Left ventricle myocardium inferior (tissue), 1 donor: ENCODE measurements at regions not wholly inside any gene's neighbourhood (a gene's known extent, or its start where the extent isn't known, plus 50 kb on each side); places are given as distances from the start of the nearest gene placed in this dataset.

Experiments
- DNase-seq: peaks from one replicate; pipeline ENCODE4 v3.0.0-alpha.2; 2020
- H3K27ac ChIP-seq: fragments of 200-600 bp; replicated peaks from 2 replicates; pipeline ENCODE4 v1.8.0; 2021
- H3K27me3 ChIP-seq: fragments of 200-600 bp; 2 replicates; pipeline ENCODE4 v1.8.0; 2021; ENCODE audit warnings: low read depth
- H3K36me3 ChIP-seq: fragments of 200-600 bp; 2 replicates; pipeline ENCODE4 v1.8.0; 2021
- H3K4me1 ChIP-seq: fragments of 200-600 bp; 2 replicates; pipeline ENCODE4 v1.8.0; 2021
- H3K4me3 ChIP-seq: fragments of 200-600 bp; 2 replicates; pipeline ENCODE4 v1.8.0; 2021; ENCODE audit warnings: mild to moderate bottlenecking, moderate library complexity
- H3K9me3 ChIP-seq: fragments of 200-600 bp; replicated peaks from 2 replicates; pipeline ENCODE4 v1.8.0; 2021
- intact Hi-C: fragments of 100-400 bp; cut with micrococcal nuclease; formaldehyde crosslinking; loops from one replicate; pipeline ENCODE4 v1.11.0; 2022
- TF ChIP-seq, protein P1 (sequence below): fragments of 200-600 bp; IDR thresholded peaks from 2 replicates; pipeline ENCODE4 v1.8.0; 2021; ENCODE audit warnings: antibody characterized with exemption, mild to moderate bottlenecking, borderline replicate concordance
- donor health status: DM: no; HTN: yes; CAD: no; lungs with severe emphysema.

DNA sequence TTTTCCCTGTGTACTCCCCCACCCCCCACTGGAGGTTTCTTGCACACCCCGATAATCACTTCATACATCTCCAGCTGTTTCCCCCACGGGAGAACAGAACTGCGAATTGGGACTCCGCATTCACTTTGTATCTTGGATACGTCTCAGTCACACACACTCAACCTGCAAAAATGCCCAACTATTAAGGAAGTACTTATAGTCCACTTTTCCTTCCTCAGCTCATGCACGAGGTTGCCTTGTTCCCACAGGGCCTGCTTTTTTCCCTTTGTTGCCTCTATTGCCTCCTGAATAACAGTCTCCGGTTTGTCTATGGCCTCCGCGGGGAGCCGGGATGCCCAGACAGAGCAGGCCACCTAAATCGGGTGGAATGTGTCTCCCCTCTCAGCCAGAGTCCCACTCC, 282.3 kb downstream of the PYDC2 start:
- Histone ChIP-seq H3K36me3 (no peaks in the 10 kb centered on the region), H3K27ac (no peak overlapping the region), H3K9me3 (peaks cover 12% of the 10 kb centered on the region), H3K4me3 (no peak overlapping the region), H3K27me3 (no peaks in the 10 kb centered on the region), H3K4me1 (no peaks in the 10 kb centered on the region)
- intact Hi-C loops, result no loop called here
- TF ChIP-seq, protein P1, sequence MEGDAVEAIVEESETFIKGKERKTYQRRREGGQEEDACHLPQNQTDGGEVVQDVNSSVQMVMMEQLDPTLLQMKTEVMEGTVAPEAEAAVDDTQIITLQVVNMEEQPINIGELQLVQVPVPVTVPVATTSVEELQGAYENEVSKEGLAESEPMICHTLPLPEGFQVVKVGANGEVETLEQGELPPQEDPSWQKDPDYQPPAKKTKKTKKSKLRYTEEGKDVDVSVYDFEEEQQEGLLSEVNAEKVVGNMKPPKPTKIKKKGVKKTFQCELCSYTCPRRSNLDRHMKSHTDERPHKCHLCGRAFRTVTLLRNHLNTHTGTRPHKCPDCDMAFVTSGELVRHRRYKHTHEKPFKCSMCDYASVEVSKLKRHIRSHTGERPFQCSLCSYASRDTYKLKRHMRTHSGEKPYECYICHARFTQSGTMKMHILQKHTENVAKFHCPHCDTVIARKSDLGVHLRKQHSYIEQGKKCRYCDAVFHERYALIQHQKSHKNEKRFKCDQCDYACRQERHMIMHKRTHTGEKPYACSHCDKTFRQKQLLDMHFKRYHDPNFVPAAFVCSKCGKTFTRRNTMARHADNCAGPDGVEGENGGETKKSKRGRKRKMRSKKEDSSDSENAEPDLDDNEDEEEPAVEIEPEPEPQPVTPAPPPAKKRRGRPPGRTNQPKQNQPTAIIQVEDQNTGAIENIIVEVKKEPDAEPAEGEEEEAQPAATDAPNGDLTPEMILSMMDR, result no peak
- no peak for DNase-seq

DNA sequence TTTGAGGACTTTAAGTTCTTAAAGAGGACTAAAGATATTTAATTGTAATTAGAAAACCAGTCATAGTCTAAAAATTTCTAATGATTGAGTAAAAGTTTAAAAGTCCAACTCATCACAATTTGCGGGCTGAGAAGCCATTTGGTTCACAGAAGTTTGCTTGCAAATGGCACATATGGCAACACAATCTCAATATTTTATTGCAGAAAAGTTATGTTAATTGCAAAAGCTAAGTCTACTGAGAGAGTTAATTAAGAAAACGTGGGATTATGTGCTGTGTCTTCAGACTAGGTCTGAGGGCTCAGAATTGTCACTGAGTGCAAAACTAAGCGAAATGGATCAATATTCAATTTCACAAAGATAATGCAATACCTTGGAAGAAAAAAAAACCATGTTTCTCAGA, 289.7 kb downstream of the PYDC2 start:
- Histone ChIP-seq H3K4me3 (no peak overlapping the region), H3K27ac (no peak overlapping the region), H3K27me3 (no peaks in the 10 kb centered on the region), H3K9me3 (no peaks in the 10 kb centered on the region), H3K36me3 (no peaks in the 10 kb centered on the region), H3K4me1 (no peaks in the 10 kb centered on the region)
- DNase-seq, result no peak
- intact Hi-C loops, result no loop called here
- TF ChIP-seq, protein P1, result no peak

DNA sequence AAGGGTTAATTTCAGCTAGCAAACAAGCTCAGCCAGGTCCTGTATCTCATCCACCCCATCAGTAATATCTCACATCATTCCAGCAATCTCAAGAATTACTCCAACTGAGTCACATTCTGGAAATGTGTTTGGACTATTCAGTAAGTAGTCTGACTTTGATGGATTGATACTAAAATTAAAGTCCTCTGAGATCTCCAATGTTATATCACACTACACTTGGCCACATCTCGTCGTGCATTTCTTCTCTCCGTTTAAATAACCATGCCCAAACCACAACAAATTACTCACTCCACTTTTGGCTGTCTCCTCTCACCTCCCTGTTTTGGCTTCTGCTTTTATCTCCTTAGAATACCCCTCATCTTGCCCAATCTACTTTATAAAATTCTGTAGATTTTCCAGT, 292.2 kb downstream of the PYDC2 start:
- DNase-seq, result no peak
- Histone ChIP-seq H3K36me3 (no peaks in the 10 kb centered on the region), H3K27ac (no peak overlapping the region), H3K27me3 (no peaks in the 10 kb centered on the region), H3K4me3 (no peak overlapping the region), H3K4me1 (no peaks in the 10 kb centered on the region), H3K9me3 (no peaks in the 10 kb centered on the region)
- intact Hi-C loops, result no loop called here
- TF ChIP-seq, protein P1, result no peak

DNA sequence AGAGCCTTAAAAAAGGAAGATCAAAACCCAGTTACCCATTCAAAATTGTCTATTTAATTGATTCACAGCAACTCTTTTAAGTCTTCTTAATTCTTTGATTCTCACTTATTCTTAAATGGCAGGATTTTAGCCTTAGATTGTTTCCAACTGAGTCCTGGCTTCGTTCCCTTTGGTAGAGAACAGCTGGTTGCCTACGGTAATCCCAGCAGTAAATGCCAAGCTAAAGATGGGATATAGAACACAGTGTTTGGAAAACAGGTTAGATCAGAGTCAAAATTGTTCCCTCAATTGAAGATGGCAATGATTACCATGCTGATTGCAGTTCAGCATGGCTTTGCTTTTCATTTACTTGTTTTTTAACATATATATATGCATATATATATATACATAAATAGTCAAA, 300.9 kb downstream of the PYDC2 start:
- TF ChIP-seq, protein P1, result no peak
- H3K4me3 ChIP-seq, result no peak overlapping the region
- H3K27ac ChIP-seq, result no peak overlapping the region
- no peaks in the 10 kb centered on the region for H3K9me3 ChIP-seq
- H3K27me3 ChIP-seq, result no peaks in the 10 kb centered on the region
- peaks cover 8% of the 10 kb centered on the region for H3K4me1 ChIP-seq
- no peaks in the 10 kb centered on the region for H3K36me3 ChIP-seq
- no peak for DNase-seq
- intact Hi-C loops, result no loop called here

DNA sequence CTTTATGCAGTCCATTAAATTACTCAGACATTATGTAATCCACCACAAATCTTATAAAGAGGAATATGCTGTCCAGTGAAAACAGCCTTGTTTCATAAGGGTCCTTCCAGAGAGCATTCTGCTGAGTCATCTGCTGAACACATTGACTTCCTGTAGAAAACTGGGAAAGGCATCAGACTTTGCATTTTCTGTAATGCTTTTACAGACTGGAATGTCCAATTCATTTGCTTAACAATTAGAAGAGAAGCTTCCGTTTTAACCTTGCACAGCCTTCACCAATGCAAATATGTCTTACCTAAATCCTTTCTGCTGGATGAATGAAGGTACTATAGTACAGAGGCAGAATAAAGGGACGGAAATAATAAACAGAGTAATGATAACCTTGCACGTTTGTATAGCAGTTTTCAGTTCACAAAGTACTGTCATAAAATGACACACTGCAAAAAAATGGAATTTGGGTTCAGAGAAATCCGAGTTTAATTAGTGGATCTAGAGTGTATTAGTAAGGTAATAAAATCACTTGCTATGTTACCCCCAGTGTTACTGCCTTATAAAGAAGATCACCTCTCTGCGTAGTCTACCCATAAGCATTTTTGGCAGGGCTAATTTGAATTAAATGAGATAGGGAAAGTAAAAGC, 301.5 kb downstream of the PYDC2 start:
- Histone ChIP-seq H3K27me3 (no peaks in the 10 kb centered on the region), H3K9me3 (no peaks in the 10 kb centered on the region), H3K4me1 (peaks cover 8% of the 10 kb centered on the region), H3K4me3 (no peak overlapping the region), H3K27ac (no peak overlapping the region), H3K36me3 (no peaks in the 10 kb centered on the region)
- no peak for DNase-seq
- TF ChIP-seq, protein P1, result no peak
- intact Hi-C loops, result no loop called here
